ENCODE measurements at regions not wholly inside any gene's neighbourhood (a gene's known extent, or its start where the extent isn't known, plus 50 kb on each side); places are given as distances from the start of the nearest gene placed in this dataset.
"Not testable (repeated sequence)": the region's sequence is repeated elsewhere in the genome, so short reads cannot be mapped to it uniquely, and the experiment has no call there.

GRCh38 chr19:22523940-22524339, 101.8 kb upstream of the ZNF98 start:
- no peak overlapping the region for H3K27ac ChIP-seq
- TF ChIP-seq ZFX (IDR thresholded peaks at IDR 0.05; ENCODE audit: borderline replicate concordance), result no peak
- no peak for TF ChIP-seq CTCF (IDR thresholded peaks at IDR 0.05)

GRCh38 chr19:22519562-22519961, 97.4 kb upstream of the ZNF98 start:
- peak; percentile 12; the same call in 1 of the 2 replicates for TF ChIP-seq CTCF (IDR thresholded peaks at IDR 0.05)
- not testable (repeated sequence) for H3K27ac ChIP-seq

- no peak overlapping the region for H3K27ac ChIP-seq
- no peak for TF ChIP-seq ZFX (IDR thresholded peaks at IDR 0.05; ENCODE audit: borderline replicate concordance)
- no peak for TF ChIP-seq CTCF (IDR thresholded peaks at IDR 0.05)
Measured at GRCh38 chr19:22519152-22519551, 97.0 kb upstream of the ZNF98 start.

- H3K27ac ChIP-seq, result no peak overlapping the region
- no peak for TF ChIP-seq ZFX (IDR thresholded peaks at IDR 0.05; ENCODE audit: borderline replicate concordance)
- TF ChIP-seq CTCF (IDR thresholded peaks at IDR 0.05), result no peak
Measured at GRCh38 chr19:22517496-22518411, 95.6 kb upstream of the ZNF98 start.

- no peak overlapping the region for H3K27ac ChIP-seq
- TF ChIP-seq CTCF (IDR thresholded peaks at IDR 0.05), result no peak
- no peak for TF ChIP-seq ZFX (IDR thresholded peaks at IDR 0.05; ENCODE audit: borderline replicate concordance)
Measured at GRCh38 chr19:22515435-22515834, 93.3 kb upstream of the ZNF98 start.

GRCh38 chr19:22503524-22503923, 81.4 kb upstream of the ZNF98 start:
- no peak for TF ChIP-seq ZFX (IDR thresholded peaks at IDR 0.05; ENCODE audit: borderline replicate concordance)
- TF ChIP-seq CTCF (IDR thresholded peaks at IDR 0.05), result no peak

GRCh38 chr19:22502766-22503165, 80.6 kb upstream of the ZNF98 start:
- no peak overlapping the region for H3K27ac ChIP-seq
- TF ChIP-seq CTCF (IDR thresholded peaks at IDR 0.05) (no peak), ZFX (IDR thresholded peaks at IDR 0.05; ENCODE audit: borderline replicate concordance) (no peak)

More at GRCh38 chr19:22503524-22503923, 81.4 kb upstream of the ZNF98 start:
- H3K27ac ChIP-seq, result no peak overlapping the region

- H3K27ac ChIP-seq, result not testable (repeated sequence)
Measured at GRCh38 chr19:22498831-22499430, 76.8 kb upstream of the ZNF98 start.

Data from 22Rv1 (cell line).